SK-N-SH (cell line): ENCODE measurements at regions not wholly inside any gene's neighbourhood (a gene's known extent, or its start where the extent isn't known, plus 50 kb on each side); places are given as distances from the start of the nearest gene placed in this dataset.

Experiments
- CTCF ChIA-PET: fragments of 300-600, 350-600 bp; formaldehyde crosslinking; extraction: SDS; loops from one replicate; lab custom pipeline; 2021; lab: Yijun Ruan, JAX
- POLR2A ChIA-PET: fragments of 350-600 bp; sonication (Branson Sonifier 250); formaldehyde crosslinking; extraction: SDS; loops from one replicate; lab custom pipeline; 2020; ENCODE audit warnings: antibody characterized with exemption, inconsistent platforms; lab: Yijun Ruan, JAX
- DNase-seq: peaks from one replicate; pipeline ENCODE4 v3.0.0; 2012
- H2AFZ ChIP-seq: fragments of 200-600 bp; sonication (generic); 2 replicates; pipeline ENCODE4 v1.8.1; 2016; ENCODE audit warnings: antibody characterized with exemption, mild to moderate bottlenecking, low read depth
- H3F3A ChIP-seq: fragments of 200-600 bp; sonication (generic); replicated peaks from 2 replicates; pipeline ENCODE3; 2016; ENCODE audit warnings: antibody characterized with exemption, mild to moderate bottlenecking; ENCODE audit not compliant: insufficient read depth
- H3K27ac ChIP-seq, 2 experiments: fragments of 200-500 bp in 1 of 2; fragments of 200-600 bp in 1 of 2; sonication (Bioruptor generic) in 1 of 2; sonication (generic), shearing (Covaris generic) in 1 of 2; 2 replicates each; pipeline versions ENCODE4 v1.5.1 to v1.6.1; 2014 to 2016; ENCODE audit warnings: low read depth in 2 of 2, inconsistent platforms in 1 of 2, low read length in 1 of 2, mild to moderate bottlenecking in 1 of 2, mixed read lengths in 1 of 2
- H3K27me3 ChIP-seq: fragments of 200-600 bp; sonication (generic), shearing (Covaris generic); 2 replicates; pipeline ENCODE4 v1.6.1; 2016; ENCODE audit warnings: mixed run types; ENCODE audit not compliant: insufficient read depth
- H3K36me3 ChIP-seq, 2 experiments: fragments of 200-500 bp in 1 of 2; fragments of 200-600 bp in 1 of 2; sonication (Bioruptor generic) in 1 of 2; sonication (generic) in 1 of 2; replicated peaks in 1 of 2; 2 replicates each; pipeline versions ENCODE3 to v1.5.1; 2014 to 2016; ENCODE audit warnings: low read length in 1 of 2, mild to moderate bottlenecking in 1 of 2; ENCODE audit not compliant: insufficient read depth in 2 of 2, control insufficient read depth in 1 of 2
- H3K4me1 ChIP-seq, 2 experiments: fragments of 200-500 bp in 1 of 2; fragments of 200-600 bp in 1 of 2; sonication (Bioruptor generic) in 1 of 2; sonication (generic), shearing (Covaris generic) in 1 of 2; 2 replicates each; pipeline versions ENCODE4 v1.5.1 to v1.6.1; 2014 to 2016; ENCODE audit warnings: low read depth in 1 of 2, low read length in 1 of 2, mixed run types in 1 of 2; ENCODE audit not compliant: insufficient read depth in 2 of 2, control insufficient read depth in 1 of 2
- H3K4me2 ChIP-seq: fragments of 200-600 bp; sonication (generic), shearing (Covaris generic); 2 replicates; pipeline ENCODE4 v1.6.1; 2017; ENCODE audit warnings: mixed run types
- H3K4me3 ChIP-seq, 2 experiments: fragments of 200-500 bp in 1 of 2; fragments of 200-600 bp in 1 of 2; sonication (Bioruptor generic) in 1 of 2; sonication (generic), shearing (Covaris generic) in 1 of 2; 2 replicates each; pipeline versions ENCODE4 v1.5.1 to v1.8.1; 2014 to 2016; ENCODE audit warnings: low read depth in 2 of 2, inconsistent platforms in 1 of 2, low read length in 1 of 2, mild to moderate bottlenecking in 1 of 2, mixed read lengths in 1 of 2, moderate library complexity in 1 of 2
- H3K79me2 ChIP-seq: fragments of 200-600 bp; sonication (generic); 2 replicates; pipeline ENCODE4 v1.8.1; 2017; ENCODE audit warnings: mild to moderate bottlenecking; ENCODE audit not compliant: insufficient read depth
- H3K9ac ChIP-seq: fragments of 200-600 bp; sonication (generic); 2 replicates; pipeline ENCODE4 v1.6.1; 2017; ENCODE audit warnings: mixed run types
- H3K9me2 ChIP-seq: fragments of 200-600 bp; sonication (generic); 2 replicates; pipeline ENCODE4 v1.6.1; 2017; ENCODE audit warnings: mixed run types
- H3K9me3 ChIP-seq: fragments of 200-600 bp; sonication (generic); 2 replicates; pipeline ENCODE4 v1.6.1; 2017; ENCODE audit warnings: mixed run types, mild to moderate bottlenecking, moderate library complexity
- H4K20me1 ChIP-seq: fragments of 200-600 bp; sonication (generic); 2 replicates; pipeline ENCODE4 v1.6.1; 2017; ENCODE audit warnings: mild to moderate bottlenecking, mixed run types; ENCODE audit not compliant: insufficient read depth
- CHD2 ChIP-seq: fragments of 150-350 bp; IDR thresholded peaks from 2 replicates; pipeline ENCODE4 v1.6.1; 2018; ENCODE audit warnings: low read length; ENCODE audit not compliant: partially characterized antibody
- EP300 ChIP-seq, 2 experiments: IDR thresholded peaks; 2 replicates each; pipeline versions ENCODE4 v1.4.0 to v1.6.1; 2012; ENCODE audit warnings: borderline replicate concordance in 1 of 2, low read depth in 1 of 2, low read length in 1 of 2
- FOSL2 ChIP-seq: IDR thresholded peaks from 2 replicates; pipeline ENCODE4 v1.4.0; 2012; ENCODE audit warnings: low read depth, mild to moderate bottlenecking, moderate library complexity, borderline replicate concordance
- FOXJ3 ChIP-seq: sonication (generic); formaldehyde crosslinking; IDR thresholded peaks from 2 replicates; pipeline ENCODE4 v1.5.1; 2020; ENCODE audit warnings: mild to moderate bottlenecking, missing genetic modification reagents
- FOXM1 ChIP-seq: IDR thresholded peaks from 2 replicates; pipeline ENCODE4 v1.4.0; 2012; ENCODE audit warnings: low read depth, mild to moderate bottlenecking
- GABPA ChIP-seq: IDR thresholded peaks from 2 replicates; pipeline ENCODE4 v1.4.0; 2012; ENCODE audit warnings: low read depth, mild to moderate bottlenecking
- GATA2 ChIP-seq: sonication (generic); formaldehyde crosslinking; IDR thresholded peaks from 2 replicates; pipeline ENCODE4 v1.5.0; 2020; ENCODE audit warnings: mild to moderate bottlenecking, missing genetic modification reagents
- JUND ChIP-seq: IDR thresholded peaks from 2 replicates; pipeline ENCODE4 v1.4.0; 2012
- MEF2A ChIP-seq: IDR thresholded peaks from 2 replicates; pipeline ENCODE4 v1.4.0; 2012; ENCODE audit warnings: low read depth, borderline replicate concordance
- NFIC ChIP-seq: IDR thresholded peaks from 2 replicates; pipeline ENCODE4 v1.4.0; 2012; ENCODE audit warnings: borderline replicate concordance
- RCOR1 ChIP-seq: fragments of 150-350 bp; IDR thresholded peaks from 2 replicates; pipeline ENCODE4 v1.6.1; 2017; ENCODE audit warnings: antibody characterized with exemption, low read length
- RFX5 ChIP-seq: IDR thresholded peaks from 2 replicates; pipeline ENCODE4 v1.6.1; 2012; ENCODE audit warnings: mild to moderate bottlenecking, improper control_type of control experiment, low read length
- RXRA ChIP-seq: IDR thresholded peaks from 2 replicates; pipeline ENCODE4 v1.4.0; 2012; ENCODE audit warnings: low read depth, mild to moderate bottlenecking, borderline replicate concordance
- SIN3A ChIP-seq: IDR thresholded peaks from 2 replicates; pipeline ENCODE4 v1.6.1; 2012; ENCODE audit warnings: low read depth, mild to moderate bottlenecking, low read length, moderate library complexity, borderline replicate concordance
- SMC3 ChIP-seq: IDR thresholded peaks from 2 replicates; pipeline ENCODE4 v1.6.1; 2012; ENCODE audit warnings: low read depth, low read length, improper control_type of control experiment
- TAF1 ChIP-seq: IDR thresholded peaks from 2 replicates; pipeline ENCODE4 v1.6.1; 2012; ENCODE audit warnings: low read depth, mild to moderate bottlenecking, low read length, moderate library complexity, borderline replicate concordance
- WGBS: methylation state at CpG from one replicate; pipeline ENCODE4 v1.1.6; 2017; ENCODE audit warnings: low lambda C conversion rate; 5-methylcytosine and 5-hydroxymethylcytosine counted together
- TF ChIP-seq, protein P1 (sequence below): IDR thresholded peaks from 2 replicates; pipeline ENCODE4 v1.4.0; 2012; ENCODE audit warnings: low read depth, borderline replicate concordance
- TF ChIP-seq, protein P2 (sequence below): fragments of 150-350 bp; IDR thresholded peaks from 2 replicates; pipeline ENCODE4 v1.6.1; 2017; ENCODE audit warnings: antibody characterized with exemption, low read length, low read depth, borderline replicate concordance
- TF ChIP-seq, protein P3 (sequence below): fragments of 150-350 bp; IDR thresholded peaks from 2 replicates; pipeline ENCODE4 v1.6.1; 2016; ENCODE audit warnings: mild to moderate bottlenecking, low read depth, low read length
- TF ChIP-seq, protein P4 (sequence below): fragments of 200-600 bp; sonication (generic); IDR thresholded peaks from 2 replicates; pipeline ENCODE4 v1.6.1; 2017; ENCODE audit warnings: antibody characterized with exemption, mild to moderate bottlenecking, moderate library complexity

DNA sequence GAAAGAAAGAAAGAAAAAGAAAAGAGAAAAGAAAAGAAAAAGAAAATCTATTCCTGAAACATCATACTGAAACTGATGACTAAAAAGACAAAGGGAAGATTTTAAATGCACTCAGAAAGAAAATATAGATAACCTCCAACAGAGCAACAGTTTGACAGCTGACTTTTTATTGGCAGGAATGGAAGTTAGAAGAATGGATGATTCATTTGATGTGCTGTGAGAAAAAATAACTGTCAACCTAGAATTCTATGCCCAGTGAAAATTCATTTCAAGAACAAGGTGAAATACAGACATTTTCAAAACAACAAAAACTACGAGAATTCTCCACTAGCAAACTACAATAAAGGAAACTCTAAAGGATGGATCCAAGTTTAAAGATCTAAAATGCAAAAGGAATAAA is 50.5 kb upstream of the HSPA12A start:
- no peak overlapping the region for H3K27ac ChIP-seq
- H3K4me2 ChIP-seq: no peak overlapping the region
- H2AFZ ChIP-seq: no peak overlapping the region
- ChIA-PET CTCF (interaction anchor here (0.8 to 14.2 kb wide), 2 partner anchors 375 to 385 kb away, joined by 6 to 226 read pairs; no protein-coding TSS in a partner anchor), POLR2A (no interaction called here)
- 83% methylated on average over 1 of the region's 1 CpG for WGBS
- no peak overlapping the region for H3K9ac ChIP-seq
- no peak for DNase-seq
- H3K9me2 ChIP-seq: no peaks in the 10 kb centered on the region
- H4K20me1 ChIP-seq: no peaks in the 10 kb centered on the region
- peaks cover 0 to 1% of the 10 kb centered on the region in 2 experiments; a peak in 1 of 4 replicates for H3K4me1 ChIP-seq
- H3K4me3 ChIP-seq: no peak overlapping the region
- no peaks in the 10 kb centered on the region for H3F3A ChIP-seq
- TF ChIP-seq EP300 (IDR thresholded peaks at IDR 0.05; ENCODE audit: borderline replicate concordance in 1 of 2, low read depth in 1 of 2, low read length in 1 of 2) (no peak), SIN3A (no peak), NFIC (no peak), FOXJ3 (no peak), JUND (no peak), GABPA (no peak), MEF2A (no peak), SMC3 (no peak), FOSL2 (no peak), FOXM1 (no peak), GATA2 (CRISPR knock-in tag) (no peak), RXRA (no peak)
- TF ChIP-seq, protein P1, sequence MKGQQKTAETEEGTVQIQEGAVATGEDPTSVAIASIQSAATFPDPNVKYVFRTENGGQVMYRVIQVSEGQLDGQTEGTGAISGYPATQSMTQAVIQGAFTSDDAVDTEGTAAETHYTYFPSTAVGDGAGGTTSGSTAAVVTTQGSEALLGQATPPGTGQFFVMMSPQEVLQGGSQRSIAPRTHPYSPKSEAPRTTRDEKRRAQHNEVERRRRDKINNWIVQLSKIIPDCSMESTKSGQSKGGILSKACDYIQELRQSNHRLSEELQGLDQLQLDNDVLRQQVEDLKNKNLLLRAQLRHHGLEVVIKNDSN: no peak
- TF ChIP-seq, protein P2, sequence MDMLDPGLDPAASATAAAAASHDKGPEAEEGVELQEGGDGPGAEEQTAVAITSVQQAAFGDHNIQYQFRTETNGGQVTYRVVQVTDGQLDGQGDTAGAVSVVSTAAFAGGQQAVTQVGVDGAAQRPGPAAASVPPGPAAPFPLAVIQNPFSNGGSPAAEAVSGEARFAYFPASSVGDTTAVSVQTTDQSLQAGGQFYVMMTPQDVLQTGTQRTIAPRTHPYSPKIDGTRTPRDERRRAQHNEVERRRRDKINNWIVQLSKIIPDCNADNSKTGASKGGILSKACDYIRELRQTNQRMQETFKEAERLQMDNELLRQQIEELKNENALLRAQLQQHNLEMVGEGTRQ: no peak
- TF ChIP-seq, protein P3, sequence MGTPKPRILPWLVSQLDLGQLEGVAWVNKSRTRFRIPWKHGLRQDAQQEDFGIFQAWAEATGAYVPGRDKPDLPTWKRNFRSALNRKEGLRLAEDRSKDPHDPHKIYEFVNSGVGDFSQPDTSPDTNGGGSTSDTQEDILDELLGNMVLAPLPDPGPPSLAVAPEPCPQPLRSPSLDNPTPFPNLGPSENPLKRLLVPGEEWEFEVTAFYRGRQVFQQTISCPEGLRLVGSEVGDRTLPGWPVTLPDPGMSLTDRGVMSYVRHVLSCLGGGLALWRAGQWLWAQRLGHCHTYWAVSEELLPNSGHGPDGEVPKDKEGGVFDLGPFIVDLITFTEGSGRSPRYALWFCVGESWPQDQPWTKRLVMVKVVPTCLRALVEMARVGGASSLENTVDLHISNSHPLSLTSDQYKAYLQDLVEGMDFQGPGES: no peak
- TF ChIP-seq, all 33 proteins: peak for 0
- no peaks in the 10 kb centered on the region for H3K9me3 ChIP-seq
- no peaks in the 10 kb centered on the region for H3K79me2 ChIP-seq
- H3K27me3 ChIP-seq: no peaks in the 10 kb centered on the region
- H3K36me3 ChIP-seq: no peaks in the 10 kb centered on the region

DNA sequence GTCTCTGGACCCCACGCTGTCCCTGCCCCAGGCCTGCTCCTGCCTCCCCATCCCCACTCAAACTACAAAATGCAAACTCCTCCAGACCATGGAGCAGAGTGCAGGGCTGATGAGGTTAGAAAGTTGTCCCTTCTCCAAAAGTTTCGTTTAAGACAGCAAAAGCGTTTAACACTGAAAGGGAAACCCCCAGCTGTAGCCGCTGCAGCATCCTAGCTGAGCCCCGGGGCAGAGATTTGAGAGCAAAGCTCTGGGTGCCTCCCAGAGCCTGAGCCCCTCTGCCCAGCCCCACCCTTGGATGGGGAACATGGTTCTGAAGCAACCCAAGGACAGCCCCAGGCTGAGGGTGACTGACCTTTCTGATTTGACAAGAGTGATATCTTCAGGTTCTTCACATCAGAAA is 52.8 kb upstream of the ENO4 start:
- CTCF ChIA-PET: interaction anchor here (0.6 to 14.2 kb wide), 59 partner anchors 9 to 420 kb away, joined by 3 to 265 read pairs (median 4); no protein-coding TSS in a partner anchor
- H3K27me3 ChIP-seq: no peaks in the 10 kb centered on the region
- POLR2A ChIA-PET: interaction anchor here (1.0 kb wide), 2 partner anchors 370 to 379 kb away, joined by 4 read pairs; no protein-coding TSS in a partner anchor

More for the DNA sequence above, 52.8 kb upstream of the ENO4 start:
- H2AFZ ChIP-seq: no peak overlapping the region
- no peak for DNase-seq
- no peak overlapping the region for H3K4me2 ChIP-seq
- H3K27ac ChIP-seq: no peak overlapping the region
- no peaks in the 10 kb centered on the region for H3K9me2 ChIP-seq
- H3K36me3 ChIP-seq: no peaks in the 10 kb centered on the region
- no peaks in the 10 kb centered on the region for H3K4me1 ChIP-seq
- H3K79me2 ChIP-seq: no peaks in the 10 kb centered on the region
- 50% methylated on average over 5 of the region's 5 CpGs for WGBS
- H3K9ac ChIP-seq: no peak overlapping the region
- no peaks in the 10 kb centered on the region for H3K9me3 ChIP-seq
- no peaks in the 10 kb centered on the region for H3F3A ChIP-seq
- TF ChIP-seq RCOR1 (no peak), JUND (no peak), EP300 (IDR thresholded peaks at IDR 0.05; ENCODE audit: borderline replicate concordance in 1 of 2, low read depth in 1 of 2, low read length in 1 of 2) (no peak), GABPA (no peak), TAF1 (no peak), CHD2 (no peak), SIN3A (no peak), RFX5 (no peak)
- TF ChIP-seq, protein P4, sequence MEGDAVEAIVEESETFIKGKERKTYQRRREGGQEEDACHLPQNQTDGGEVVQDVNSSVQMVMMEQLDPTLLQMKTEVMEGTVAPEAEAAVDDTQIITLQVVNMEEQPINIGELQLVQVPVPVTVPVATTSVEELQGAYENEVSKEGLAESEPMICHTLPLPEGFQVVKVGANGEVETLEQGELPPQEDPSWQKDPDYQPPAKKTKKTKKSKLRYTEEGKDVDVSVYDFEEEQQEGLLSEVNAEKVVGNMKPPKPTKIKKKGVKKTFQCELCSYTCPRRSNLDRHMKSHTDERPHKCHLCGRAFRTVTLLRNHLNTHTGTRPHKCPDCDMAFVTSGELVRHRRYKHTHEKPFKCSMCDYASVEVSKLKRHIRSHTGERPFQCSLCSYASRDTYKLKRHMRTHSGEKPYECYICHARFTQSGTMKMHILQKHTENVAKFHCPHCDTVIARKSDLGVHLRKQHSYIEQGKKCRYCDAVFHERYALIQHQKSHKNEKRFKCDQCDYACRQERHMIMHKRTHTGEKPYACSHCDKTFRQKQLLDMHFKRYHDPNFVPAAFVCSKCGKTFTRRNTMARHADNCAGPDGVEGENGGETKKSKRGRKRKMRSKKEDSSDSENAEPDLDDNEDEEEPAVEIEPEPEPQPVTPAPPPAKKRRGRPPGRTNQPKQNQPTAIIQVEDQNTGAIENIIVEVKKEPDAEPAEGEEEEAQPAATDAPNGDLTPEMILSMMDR: no peak
- H4K20me1 ChIP-seq: no peaks in the 10 kb centered on the region
- no peak overlapping the region for H3K4me3 ChIP-seq
